ENCODE measurements at regions not wholly inside any gene's neighbourhood (a gene's known extent, or its start where the extent isn't known, plus 50 kb on each side); places are given as distances from the start of the nearest gene placed in this dataset.
"Not testable (repeated sequence)": the region's sequence is repeated elsewhere in the genome, so short reads cannot be mapped to it uniquely, and the experiment has no call there.

- DNase-seq (ENCODE audit: low read depth) = no peak
Measured at GRCh38 chr15:56568466-56569167, 103.7 kb upstream of the MNS1 start.

- no peak for DNase-seq (ENCODE audit: low read depth)
Measured at GRCh38 chr15:56557415-56557814, 92.5 kb upstream of the MNS1 start.

- DNase-seq (ENCODE audit: low read depth) = no peak
Measured at GRCh38 chr15:56553486-56553885, 88.5 kb upstream of the MNS1 start.

GRCh38 chr15:56552659-56553058 is 87.7 kb upstream of the MNS1 start:
- DNase-seq (ENCODE audit: low read depth) = no peak

- not testable (repeated sequence) for DNase-seq (ENCODE audit: low read depth)
Measured at GRCh38 chr15:56540570-56540969, 75.6 kb upstream of the MNS1 start.

- not testable (repeated sequence) for DNase-seq (ENCODE audit: low read depth)
Measured at GRCh38 chr15:56540157-56540556, 75.2 kb upstream of the MNS1 start.

- no peak for DNase-seq (ENCODE audit: low read depth)
Measured at GRCh38 chr15:56538901-56539545, 74.1 kb upstream of the MNS1 start.

- no peak for DNase-seq (ENCODE audit: low read depth)
Measured at GRCh38 chr15:56537881-56538280, 72.9 kb upstream of the MNS1 start.

- peak; percentile 1 for DNase-seq (ENCODE audit: low read depth)
Measured at GRCh38 chr15:56534728-56535127, 69.8 kb upstream of the MNS1 start.

- DNase-seq (ENCODE audit: low read depth) = no peak
Measured at GRCh38 chr15:56533731-56534403, 68.9 kb upstream of the MNS1 start.

- no peak for DNase-seq (ENCODE audit: low read depth)
Measured at GRCh38 chr15:56532721-56533460, 68.0 kb upstream of the MNS1 start.

GRCh38 chr15:56530157-56530556 is 65.2 kb upstream of the MNS1 start:
- DNase-seq (ENCODE audit: low read depth) = no peak

- no peak for DNase-seq (ENCODE audit: low read depth)
Measured at GRCh38 chr15:56528136-56528535, 63.2 kb upstream of the MNS1 start.

GRCh38 chr15:56524915-56525314 is 60.0 kb upstream of the MNS1 start:
- DNase-seq (ENCODE audit: low read depth) = peak; percentile 39

- DNase-seq (ENCODE audit: low read depth) = peak; percentile 22
Measured at GRCh38 chr15:56523521-56523920, 58.6 kb upstream of the MNS1 start.

GRCh38 chr15:56519000-56519399 is 54.1 kb upstream of the MNS1 start:
- DNase-seq (ENCODE audit: low read depth) = no peak

All from ELR (cell line).